CD14-positive monocyte (primary cell): ENCODE measurements at regions not wholly inside any gene's neighbourhood (a gene's known extent, or its start where the extent isn't known, plus 50 kb on each side); places are given as distances from the start of the nearest gene placed in this dataset.

Experiments
- DNase-seq, 3 donors: peaks; one replicate each; pipeline ENCODE4 v3.0.0-alpha.2; 2011 to 2022
- H2AFZ ChIP-seq: 2 replicates; pipeline ENCODE4 v1.6.0; 2012; ENCODE audit warnings: mild to moderate bottlenecking, low read depth, low read length, inconsistent platforms; ENCODE audit not compliant: insufficient read depth, poor library complexity, severe bottlenecking
- H3K27ac ChIP-seq, 2 donors: 1 replicate in 1 of 2; 2 replicates in 1 of 2; pipeline ENCODE4 v1.5.1; 2012 to 2013; ENCODE audit warnings: low read length in 2 of 2, control low read depth in 1 of 2, inconsistent platforms in 1 of 2, low read depth in 1 of 2, mild to moderate bottlenecking in 1 of 2
- H3K27me3 ChIP-seq, 2 donors: one replicate each; pipeline versions ENCODE4 v1.6.0 to v1.6.1; 2011 to 2013; ENCODE audit warnings: low read length in 2 of 2; ENCODE audit not compliant: control insufficient read depth in 2 of 2, insufficient read depth in 2 of 2
- H3K36me3 ChIP-seq, 2 donors: replicated peaks in 1 of 2; 1 replicate in 1 of 2; 2 replicates in 1 of 2; pipeline versions ENCODE4 v1.5.1 to v1.6.1; 2012 to 2013; ENCODE audit warnings: low read length in 2 of 2, control low read depth in 1 of 2, inconsistent platforms in 1 of 2, mild to moderate bottlenecking in 1 of 2; ENCODE audit not compliant: insufficient read depth in 2 of 2, control insufficient read depth in 1 of 2
- H3K4me1 ChIP-seq, 2 donors: 1 replicate in 1 of 2; 2 replicates in 1 of 2; pipeline versions ENCODE4 v1.5.1 to v1.6.1; 2012 to 2013; ENCODE audit warnings: low read length in 2 of 2, control low read depth in 1 of 2, inconsistent platforms in 1 of 2, mild to moderate bottlenecking in 1 of 2, moderate library complexity in 1 of 2; ENCODE audit not compliant: insufficient read depth in 2 of 2, control insufficient read depth in 1 of 2
- H3K4me2 ChIP-seq: replicated peaks from 2 replicates; pipeline ENCODE3; 2012; ENCODE audit warnings: low read length, moderate library complexity, mild to moderate bottlenecking; ENCODE audit not compliant: poor library complexity, severe bottlenecking; ENCODE audit errors: extremely low read depth
- H3K4me3 ChIP-seq, 3 experiments: fragments of 200-600 bp in 1 of 3; sonication (generic) in 1 of 3; replicated peaks in 1 of 3; 1 replicate in 2 of 3; 2 replicates in 1 of 3; pipeline ENCODE4 v1.5.1; 2011 to 2013; ENCODE audit warnings: low read length in 3 of 3, mild to moderate bottlenecking in 3 of 3, control low read depth in 2 of 3, low read depth in 2 of 3, inconsistent platforms in 1 of 3, moderate library complexity in 1 of 3
- H3K79me2 ChIP-seq: 2 replicates; pipeline ENCODE4 v1.6.0; 2012; ENCODE audit warnings: mild to moderate bottlenecking, control low read depth, inconsistent platforms, low read length, moderate library complexity; ENCODE audit not compliant: insufficient read depth
- H3K9ac ChIP-seq: 2 replicates; pipeline ENCODE4 v1.6.0; 2017; ENCODE audit warnings: low read length, mild to moderate bottlenecking; ENCODE audit not compliant: insufficient read depth, poor library complexity, severe bottlenecking
- H3K9me3 ChIP-seq, 2 donors: replicated peaks in 1 of 2; 1 replicate in 1 of 2; 2 replicates in 1 of 2; pipeline versions ENCODE4 v1.5.1 to v1.6.1; 2012 to 2013; ENCODE audit warnings: low read length in 2 of 2, control low read depth in 1 of 2; ENCODE audit not compliant: control insufficient read depth in 1 of 2, insufficient read depth in 1 of 2
- H4K20me1 ChIP-seq: 2 replicates; pipeline ENCODE4 v1.6.0; 2012; ENCODE audit warnings: mild to moderate bottlenecking, low read length, control low read depth, moderate library complexity; ENCODE audit not compliant: insufficient read depth
- H3K27ac Mint-ChIP-seq, 7 donors: one replicate each; pipeline ENCODE4 v1.8.0; 2020; ENCODE audit warnings: mild to moderate bottlenecking in 7 of 7, mixed read lengths in 7 of 7, moderate library complexity in 6 of 7, inconsistent platforms in 2 of 7
- H3K27me3 Mint-ChIP-seq, 3 donors: one replicate each; pipeline ENCODE4 v1.8.0; 2021 to 2022; ENCODE audit warnings: low read depth in 3 of 3, mild to moderate bottlenecking in 3 of 3, mixed read lengths in 3 of 3, moderate library complexity in 3 of 3, inconsistent platforms in 1 of 3
- H3K36me3 Mint-ChIP-seq, 2 donors: one replicate each; pipeline ENCODE4 v1.8.0; 2020; ENCODE audit warnings: mixed read lengths in 2 of 2, inconsistent platforms in 1 of 2, mild to moderate bottlenecking in 1 of 2
- H3K4me1 Mint-ChIP-seq: one replicate; pipeline ENCODE4 v1.8.0; 2020; ENCODE audit warnings: mild to moderate bottlenecking, mixed read lengths
- H3K4me3 Mint-ChIP-seq, 2 donors: one replicate each; pipeline ENCODE4 v1.8.0; 2020; ENCODE audit warnings: mild to moderate bottlenecking in 2 of 2, mixed read lengths in 2 of 2, moderate library complexity in 1 of 2
- H3K9me3 Mint-ChIP-seq, 7 donors: one replicate each; pipeline ENCODE4 v1.8.0; 2020 to 2022; ENCODE audit warnings: mixed read lengths in 7 of 7, mild to moderate bottlenecking in 6 of 7, moderate library complexity in 6 of 7, inconsistent platforms in 2 of 7
- CTCF ChIP-seq: fragments of 200-600 bp; IDR thresholded peaks from one replicate; pipeline ENCODE4 v1.8.0; 2022; ENCODE audit warnings: antibody characterized with exemption, mild to moderate bottlenecking
- WGBS: methylation state at CpG from one replicate; pipeline ENCODE4 v1.1.5; 2013; ENCODE audit warnings: missing lambda C conversion rate; ENCODE audit not compliant: insufficient coverage; 5-methylcytosine and 5-hydroxymethylcytosine counted together
- intact Hi-C, 2 donors: fragments of 100-400 bp; cut with micrococcal nuclease; formaldehyde crosslinking; loops; one replicate each; pipeline versions ENCODE4 v1.15.0 to v1.15.1; 2023

DNA sequence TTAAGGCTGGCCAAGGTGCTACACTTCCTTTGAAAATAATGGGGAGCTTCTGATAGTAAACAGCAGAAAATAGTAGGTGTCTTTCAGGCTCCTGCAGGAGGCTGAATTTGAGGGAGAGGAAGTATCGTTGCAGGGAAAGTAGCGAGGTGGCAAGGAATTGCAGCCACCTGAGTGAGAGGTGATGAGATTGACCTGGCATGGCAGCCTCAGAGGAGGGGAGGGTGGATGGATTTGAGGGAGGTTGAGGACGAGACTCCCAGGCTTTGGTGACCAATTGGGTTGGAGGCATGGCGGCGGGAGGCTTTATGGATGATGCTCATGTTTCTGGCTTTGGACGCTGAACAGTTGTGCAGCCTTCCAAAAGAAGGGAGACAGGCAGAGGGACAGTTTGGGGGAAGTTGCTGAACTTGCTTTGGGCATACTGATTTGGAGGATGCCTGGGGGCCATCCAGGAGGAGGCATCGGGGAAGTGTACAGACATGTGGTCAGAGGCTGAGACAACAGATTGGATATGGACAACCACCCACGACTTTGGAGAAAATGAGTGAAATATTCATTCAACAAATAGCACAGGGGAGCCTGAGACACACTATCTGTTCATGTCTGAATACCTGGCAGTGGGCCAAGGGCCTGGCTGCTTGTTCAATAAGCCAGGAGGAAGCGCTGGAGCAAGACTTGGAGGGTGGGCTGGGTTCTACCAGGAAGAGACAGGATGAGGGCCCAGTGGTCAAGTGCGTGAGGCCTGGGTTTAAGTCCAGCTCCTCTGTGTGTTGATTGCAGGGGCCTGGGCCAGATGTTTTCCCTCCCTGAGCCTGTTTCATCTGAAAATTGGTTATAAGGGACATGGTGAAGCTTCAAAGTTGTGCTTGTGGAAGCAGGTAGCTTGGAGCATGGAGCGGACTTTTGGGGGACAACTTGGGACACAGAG is 113.2 kb downstream of the CEBPB start:
- Mint-ChIP-seq H3K36me3 (peaks cover 0 to 2% of the 10 kb centered on the region in 2 donors), H3K27ac (peak overlapping the region in 4 of 7 donors; percentile 22 to 82 (median 56)), H3K27me3 (peaks cover 2 to 5% (median 5%) of the 10 kb centered on the region in 3 donors), H3K4me3 (peak overlapping the region in 1 of 2 donors; percentile 6), H3K9me3 (no peaks in the 10 kb centered on the region), H3K4me1 (peaks cover 44% of the 10 kb centered on the region)
- H3K4me2 ChIP-seq: no peak overlapping the region
- H3K27ac ChIP-seq: no peak overlapping the region
- 69% methylated on average over 8 of the region's 11 CpGs for WGBS
- TF ChIP-seq CTCF: no peak
- H3K9me3 ChIP-seq: no peaks in the 10 kb centered on the region
- no peak overlapping the region for H3K4me3 ChIP-seq
- no peaks in the 10 kb centered on the region for H3K36me3 ChIP-seq
- H2AFZ ChIP-seq: no peak overlapping the region
- intact Hi-C loops: no loop called here
- peaks cover 35 to 37% of the 10 kb centered on the region in 2 donors for H3K4me1 ChIP-seq
- no peaks in the 10 kb centered on the region for H4K20me1 ChIP-seq
- H3K79me2 ChIP-seq: no peaks in the 10 kb centered on the region
- H3K9ac ChIP-seq: no peak overlapping the region
- no peaks in the 10 kb centered on the region for H3K27me3 ChIP-seq
- DNase-seq: peak in 2 of 3 donors; percentile 39 to 47

- H3K9me3 Mint-ChIP-seq: no peaks in the 10 kb centered on the region
- H3K4me1 Mint-ChIP-seq: peaks cover 48% of the 10 kb centered on the region
- peak overlapping the region in 2 of 7 donors; percentile 22 to 30 for H3K27ac Mint-ChIP-seq
- H4K20me1 ChIP-seq: no peaks in the 10 kb centered on the region
- no peak for TF ChIP-seq CTCF
- H3K4me1 ChIP-seq: peaks cover 38 to 41% of the 10 kb centered on the region in 2 donors
- intact Hi-C loops: no loop called here
- H3K9ac ChIP-seq: no peak overlapping the region
- peaks cover 2 to 5% (median 5%) of the 10 kb centered on the region in 3 donors for H3K27me3 Mint-ChIP-seq
- H3K27me3 ChIP-seq: no peaks in the 10 kb centered on the region
- no peak overlapping the region for H3K4me2 ChIP-seq
- no peaks in the 10 kb centered on the region for H3K9me3 ChIP-seq
- DNase-seq: no peak
- H3K36me3 ChIP-seq: no peaks in the 10 kb centered on the region
- H3K4me3 ChIP-seq: no peak overlapping the region
- no peak overlapping the region for H3K4me3 Mint-ChIP-seq
- H2AFZ ChIP-seq: no peak overlapping the region
- H3K27ac ChIP-seq: no peak overlapping the region
- no CpG with 5 or more reads among the region's 10 CpGs for WGBS
- peaks cover 0 to 2% of the 10 kb centered on the region in 2 donors for H3K36me3 Mint-ChIP-seq
- H3K79me2 ChIP-seq: no peaks in the 10 kb centered on the region
Observed at GRCh38 chr20:50304501-50304856, 113.8 kb downstream of the CEBPB start.
